ENCODE measurements at regions not wholly inside any gene's neighbourhood (a gene's known extent, or its start where the extent isn't known, plus 50 kb on each side); places are given as distances from the start of the nearest gene placed in this dataset.

DNA sequence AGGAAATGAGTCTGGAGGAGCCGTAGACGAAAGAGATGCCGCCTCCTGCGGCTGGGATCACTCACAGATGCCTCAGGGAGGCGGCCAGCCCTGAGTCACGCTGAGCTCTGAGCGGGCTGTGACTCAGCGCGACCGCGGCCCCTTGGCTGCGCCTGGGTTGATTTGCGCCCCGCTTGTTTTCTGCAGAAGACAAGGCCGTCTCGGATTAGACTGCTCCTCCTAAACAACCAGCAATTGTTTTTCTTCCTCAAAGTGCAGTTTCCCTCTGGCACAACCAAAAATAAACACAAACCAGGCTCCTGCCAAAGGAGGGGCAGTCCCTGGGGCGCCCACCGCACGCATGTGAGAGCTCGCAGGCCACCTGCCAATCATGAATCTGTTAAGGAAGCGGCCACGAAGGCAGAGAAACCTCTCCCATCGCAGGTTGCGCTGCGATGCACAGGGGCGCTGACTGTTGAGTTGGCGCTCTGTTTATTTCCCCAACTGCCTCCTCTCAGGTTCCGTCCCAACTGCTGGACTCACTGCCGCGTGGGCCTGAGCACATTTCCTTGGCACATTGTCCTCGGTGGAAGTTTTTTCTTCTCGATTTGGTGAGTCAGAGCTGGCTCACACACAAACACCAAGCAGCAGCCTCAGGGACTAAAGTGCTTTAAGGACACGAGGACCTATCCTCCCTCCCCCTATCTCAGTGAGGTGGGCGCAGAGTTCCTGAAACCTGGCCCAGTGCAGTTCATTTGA, 85.2 kb upstream of the NDUFV2 start:
- intact Hi-C loops (cut with DNase I) = no loop called here
- peaks cover 0 to 8% (median 0%) of the 10 kb centered on the region in 3 donors for H3K4me1 ChIP-seq (ENCODE audit: control insufficient read depth in 2 of 3, insufficient read depth in 2 of 3, low read depth in 1 of 3, low read length in 3 of 3)
- no peak overlapping the region for H3K27ac ChIP-seq (ENCODE audit: low read depth in 2 of 2, low read length in 2 of 2)
- DNase-seq (peak in 3 of 5 donors; percentile 43 to 73 (median 61)), FAIRE-seq (no peak)
- no peaks in the 10 kb centered on the region for H3K27me3 ChIP-seq (ENCODE audit: control insufficient read depth, insufficient read depth, low read length)
- H3K9ac ChIP-seq (ENCODE audit: low read length in 3 of 3) = no peak overlapping the region
- H3K36me3 ChIP-seq (ENCODE audit: control insufficient read depth in 2 of 3, insufficient read depth in 3 of 3, low read length in 3 of 3) = no peaks in the 10 kb centered on the region
- H3K4me3 ChIP-seq (ENCODE audit: low read length in 3 of 3) = peak overlapping the region in 1 of 3 donors; percentile 17
- no peaks in the 10 kb centered on the region for H3K9me3 ChIP-seq (ENCODE audit: control insufficient read depth in 2 of 3, insufficient read depth in 1 of 3, low read length in 3 of 3)
- TF ChIP-seq, protein P1, sequence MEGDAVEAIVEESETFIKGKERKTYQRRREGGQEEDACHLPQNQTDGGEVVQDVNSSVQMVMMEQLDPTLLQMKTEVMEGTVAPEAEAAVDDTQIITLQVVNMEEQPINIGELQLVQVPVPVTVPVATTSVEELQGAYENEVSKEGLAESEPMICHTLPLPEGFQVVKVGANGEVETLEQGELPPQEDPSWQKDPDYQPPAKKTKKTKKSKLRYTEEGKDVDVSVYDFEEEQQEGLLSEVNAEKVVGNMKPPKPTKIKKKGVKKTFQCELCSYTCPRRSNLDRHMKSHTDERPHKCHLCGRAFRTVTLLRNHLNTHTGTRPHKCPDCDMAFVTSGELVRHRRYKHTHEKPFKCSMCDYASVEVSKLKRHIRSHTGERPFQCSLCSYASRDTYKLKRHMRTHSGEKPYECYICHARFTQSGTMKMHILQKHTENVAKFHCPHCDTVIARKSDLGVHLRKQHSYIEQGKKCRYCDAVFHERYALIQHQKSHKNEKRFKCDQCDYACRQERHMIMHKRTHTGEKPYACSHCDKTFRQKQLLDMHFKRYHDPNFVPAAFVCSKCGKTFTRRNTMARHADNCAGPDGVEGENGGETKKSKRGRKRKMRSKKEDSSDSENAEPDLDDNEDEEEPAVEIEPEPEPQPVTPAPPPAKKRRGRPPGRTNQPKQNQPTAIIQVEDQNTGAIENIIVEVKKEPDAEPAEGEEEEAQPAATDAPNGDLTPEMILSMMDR (IDR thresholded peaks at IDR 0.05; ENCODE audit: borderline replicate concordance, extremely low read depth, insufficient read depth) = no peak

GRCh38 chr18:9017905-9018227, 84.6 kb upstream of the NDUFV2 start:
- Histone ChIP-seq H3K36me3 (ENCODE audit: control insufficient read depth in 2 of 3, insufficient read depth in 3 of 3, low read length in 3 of 3) (no peaks in the 10 kb centered on the region), H3K27ac (ENCODE audit: low read depth in 2 of 2, low read length in 2 of 2) (no peak overlapping the region), H3K27me3 (ENCODE audit: control insufficient read depth, insufficient read depth, low read length) (no peaks in the 10 kb centered on the region), H3K9ac (ENCODE audit: low read length in 3 of 3) (no peak overlapping the region), H3K9me3 (ENCODE audit: control insufficient read depth in 2 of 3, insufficient read depth in 1 of 3, low read length in 3 of 3) (no peaks in the 10 kb centered on the region), H3K4me3 (ENCODE audit: low read length in 3 of 3) (no peak overlapping the region), H3K4me1 (ENCODE audit: control insufficient read depth in 2 of 3, insufficient read depth in 2 of 3, low read depth in 1 of 3, low read length in 3 of 3) (peaks cover 0 to 8% (median 0%) of the 10 kb centered on the region in 3 donors)
- TF ChIP-seq, protein P1 (IDR thresholded peaks at IDR 0.05; ENCODE audit: borderline replicate concordance, extremely low read depth, insufficient read depth) = no peak
- FAIRE-seq (no peak), DNase-seq (no peak)
- intact Hi-C loops (cut with DNase I) = no loop called here

DNA sequence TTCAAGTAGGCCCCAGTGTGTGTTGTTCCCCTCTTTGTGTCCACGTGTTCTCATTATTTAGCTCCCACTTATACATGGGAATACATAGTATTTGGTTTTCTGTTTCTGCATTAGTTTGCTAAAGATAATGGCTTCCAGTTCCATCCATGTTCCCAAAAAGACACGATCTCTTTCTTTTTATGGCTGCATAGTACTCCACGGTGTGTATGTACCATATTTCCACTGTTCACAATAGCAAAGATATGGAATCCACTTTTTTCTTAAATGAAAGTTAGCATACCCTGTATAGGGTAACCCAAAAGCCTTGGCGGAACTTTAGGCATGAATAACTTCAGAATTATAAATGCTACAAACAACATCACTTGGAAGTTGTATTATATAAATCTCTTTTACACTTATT, 83.4 kb upstream of the NDUFV2 start:
- H3K27me3 ChIP-seq (ENCODE audit: control insufficient read depth, insufficient read depth, low read length) = no peaks in the 10 kb centered on the region
- DNase-seq (no peak), FAIRE-seq (no peak)
- no peak overlapping the region for H3K9ac ChIP-seq (ENCODE audit: low read length in 3 of 3)
- H3K4me3 ChIP-seq (ENCODE audit: low read length in 3 of 3) = no peak overlapping the region
- TF ChIP-seq, protein P1 (IDR thresholded peaks at IDR 0.05; ENCODE audit: borderline replicate concordance, extremely low read depth, insufficient read depth) = no peak
- no peaks in the 10 kb centered on the region for H3K9me3 ChIP-seq (ENCODE audit: control insufficient read depth in 2 of 3, insufficient read depth in 1 of 3, low read length in 3 of 3)
- intact Hi-C loops (cut with DNase I) = no loop called here
- H3K36me3 ChIP-seq (ENCODE audit: control insufficient read depth in 2 of 3, insufficient read depth in 3 of 3, low read length in 3 of 3) = no peaks in the 10 kb centered on the region
- no peak overlapping the region for H3K27ac ChIP-seq (ENCODE audit: low read depth in 2 of 2, low read length in 2 of 2)
- peaks cover 0 to 8% (median 0%) of the 10 kb centered on the region in 3 donors for H3K4me1 ChIP-seq (ENCODE audit: control insufficient read depth in 2 of 3, insufficient read depth in 2 of 3, low read depth in 1 of 3, low read length in 3 of 3)

GRCh38 chr18:9020221-9020620, 82.3 kb upstream of the NDUFV2 start:
- H3K9me3 ChIP-seq (ENCODE audit: control insufficient read depth in 2 of 3, insufficient read depth in 1 of 3, low read length in 3 of 3) = no peaks in the 10 kb centered on the region
- FAIRE-seq (no peak), DNase-seq (no peak)
- H3K4me1 ChIP-seq (ENCODE audit: control insufficient read depth in 2 of 3, insufficient read depth in 2 of 3, low read depth in 1 of 3, low read length in 3 of 3) = peaks cover 0 to 8% (median 0%) of the 10 kb centered on the region in 3 donors
- no peaks in the 10 kb centered on the region for H3K27me3 ChIP-seq (ENCODE audit: control insufficient read depth, insufficient read depth, low read length)
- no peak overlapping the region for H3K4me3 ChIP-seq (ENCODE audit: low read length in 3 of 3)
- no peak overlapping the region for H3K27ac ChIP-seq (ENCODE audit: low read depth in 2 of 2, low read length in 2 of 2)
- H3K9ac ChIP-seq (ENCODE audit: low read length in 3 of 3) = no peak overlapping the region
- H3K36me3 ChIP-seq (ENCODE audit: control insufficient read depth in 2 of 3, insufficient read depth in 3 of 3, low read length in 3 of 3) = no peaks in the 10 kb centered on the region
- intact Hi-C loops (cut with DNase I) = no loop called here
- TF ChIP-seq, protein P1 (IDR thresholded peaks at IDR 0.05; ENCODE audit: borderline replicate concordance, extremely low read depth, insufficient read depth) = no peak
